HEK293T (cell line): ENCODE measurements at regions not wholly inside any gene's neighbourhood (a gene's known extent, or its start where the extent isn't known, plus 50 kb on each side); places are given as distances from the start of the nearest gene placed in this dataset.

Experiments used
- ARNT ChIP-seq: fragments of 450-650 bp; IDR thresholded peaks from 2 replicates; pipeline ENCODE4 v1.6.1; 2017; ENCODE audit warnings: mild to moderate bottlenecking
- CTBP1 ChIP-seq: fragments of 450-650 bp; IDR thresholded peaks from 2 replicates; pipeline ENCODE4 v1.6.1; 2016; ENCODE audit warnings: borderline replicate concordance
- ELF4 ChIP-seq: fragments of 450-650 bp; IDR thresholded peaks from 2 replicates; pipeline ENCODE4 v1.6.1; 2017; ENCODE audit warnings: antibody characterized with exemption
- SP1 ChIP-seq: fragments of 450-650 bp; IDR thresholded peaks from 2 replicates; pipeline ENCODE4 v1.6.1; 2017
- SUZ12 ChIP-seq: fragments of 450-650 bp; IDR thresholded peaks from 2 replicates; pipeline ENCODE4 v1.6.1; 2016; ENCODE audit warnings: mild to moderate bottlenecking
- TARDBP ChIP-seq: fragments of 450-650 bp; IDR thresholded peaks from 2 replicates; pipeline ENCODE4 v1.6.1; 2016

- no peak for TF ChIP-seq ARNT
- TF ChIP-seq TARDBP, result no peak
- no peak for TF ChIP-seq SP1
- TF ChIP-seq SUZ12, result no peak
- no peak for TF ChIP-seq CTBP1
- no peak for TF ChIP-seq ELF4
Observed at GRCh38 chr1:181352695-181353094, 130.6 kb upstream of the CACNA1E start.
